Ectodermal cell (in vitro differentiated cells): ENCODE measurements at regions not wholly inside any gene's neighbourhood (a gene's known extent, or its start where the extent isn't known, plus 50 kb on each side); places are given as distances from the start of the nearest gene placed in this dataset.
"Not testable (repeated sequence)": the region's sequence is repeated elsewhere in the genome, so short reads cannot be mapped to it uniquely, and the experiment has no call there.

Source experiments
- H3K27ac ChIP-seq: 2 replicates; pipeline ENCODE4 v1.7.0; 2013; ENCODE audit warnings: mild to moderate bottlenecking, low read depth, low read length; ENCODE audit not compliant: insufficient read depth, poor library complexity, severe bottlenecking
- H3K27me3 ChIP-seq: 2 replicates; pipeline ENCODE4 v1.7.0; 2013; ENCODE audit warnings: mild to moderate bottlenecking, low read length; ENCODE audit not compliant: insufficient read depth, control insufficient read depth, poor library complexity, severe bottlenecking
- H3K36me3 ChIP-seq: one replicate; pipeline ENCODE4 v1.7.0; 2013; ENCODE audit warnings: low read length; ENCODE audit not compliant: control insufficient read depth, insufficient read depth
- H3K4me1 ChIP-seq: one replicate; pipeline ENCODE4 v1.7.0; 2013; ENCODE audit warnings: low read length; ENCODE audit not compliant: control insufficient read depth, insufficient read depth
- H3K4me3 ChIP-seq: 2 replicates; pipeline ENCODE4 v1.7.0; 2013; ENCODE audit warnings: low read depth, low read length, control low read depth; ENCODE audit not compliant: insufficient read depth
- H3K9me3 ChIP-seq: 2 replicates; pipeline ENCODE4 v1.7.0; 2013; ENCODE audit warnings: mild to moderate bottlenecking, low read length, moderate library complexity; ENCODE audit not compliant: control insufficient read depth
- WGBS, 2 experiments: methylation state at CpG; one replicate each; pipeline ENCODE4 v1.1.7; 2013; ENCODE audit warnings: missing lambda C conversion rate in 2 of 2; 5-methylcytosine and 5-hydroxymethylcytosine counted together

- H3K4me3 ChIP-seq, H3K4me1 ChIP-seq, H3K36me3 ChIP-seq, H3K27me3 ChIP-seq, H3K9me3 ChIP-seq, H3K27ac ChIP-seq: not testable (repeated sequence)
- WGBS, 2 experiments = 33 to 50% methylated on average over 1 of the region's 7 CpGs
Observed at GRCh38 chr2:89856305-89856704, 1164.8 kb downstream of the RPIA start.

GRCh38 chr2:89862164-89862563 is 1170.7 kb downstream of the RPIA start:
- H3K4me1 ChIP-seq, H3K27ac ChIP-seq, H3K4me3 ChIP-seq, H3K27me3 ChIP-seq, H3K36me3 ChIP-seq, H3K9me3 ChIP-seq: not testable (repeated sequence)
- no CpG with 5 or more reads among the region's 5 CpGs for WGBS, 2 experiments

GRCh38 chr2:89863209-89863608 is 1171.7 kb downstream of the RPIA start:
- H3K4me3 ChIP-seq, H3K4me1 ChIP-seq, H3K36me3 ChIP-seq, H3K9me3 ChIP-seq, H3K27ac ChIP-seq, H3K27me3 ChIP-seq: not testable (repeated sequence)
- WGBS, 2 experiments = no CpG with 5 or more reads among the region's 6 CpGs

GRCh38 chr2:89874810-89875595 is 1183.5 kb downstream of the RPIA start:
- WGBS, 2 experiments = no CpG with 5 or more reads among the region's 9 CpGs
- H3K4me1 ChIP-seq, H3K27me3 ChIP-seq, H3K36me3 ChIP-seq, H3K27ac ChIP-seq, H3K9me3 ChIP-seq, H3K4me3 ChIP-seq: not testable (repeated sequence)

DNA sequence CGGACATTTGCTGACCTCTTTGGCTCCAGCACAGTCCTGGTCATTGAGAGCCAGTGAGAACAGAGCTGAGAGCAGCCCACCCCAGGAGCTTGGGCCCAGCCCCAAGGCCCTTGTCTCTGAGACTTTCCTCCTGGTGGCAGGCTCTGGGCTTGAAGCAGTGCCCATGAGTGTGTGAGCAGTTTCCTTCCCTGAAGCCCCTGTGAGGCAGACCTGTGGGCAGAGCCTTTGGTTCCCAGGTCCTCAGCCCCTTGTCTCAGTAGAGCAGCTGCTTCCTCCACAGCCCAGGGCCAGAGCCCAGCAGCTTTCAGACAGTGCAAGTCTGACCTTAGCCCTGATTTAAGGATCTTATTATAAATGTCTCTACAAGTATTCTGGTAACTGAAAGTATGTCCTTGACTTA is 1185.0 kb downstream of the RPIA start:
- not testable (repeated sequence) for H3K27ac ChIP-seq, H3K4me3 ChIP-seq, H3K9me3 ChIP-seq, H3K4me1 ChIP-seq, H3K36me3 ChIP-seq, H3K27me3 ChIP-seq
- no CpG with 5 or more reads among the region's 1 CpG for WGBS, 2 experiments

- not testable (repeated sequence) for H3K4me1 ChIP-seq, H3K27me3 ChIP-seq, H3K9me3 ChIP-seq, H3K36me3 ChIP-seq, H3K4me3 ChIP-seq, H3K27ac ChIP-seq
- 49 to 65% methylated on average over 3 of the region's 6 CpGs for WGBS, 2 experiments
Observed at GRCh38 chr2:89876878-89877277, 1185.4 kb downstream of the RPIA start.

- not testable (repeated sequence) for H3K9me3 ChIP-seq, H3K27me3 ChIP-seq, H3K4me3 ChIP-seq, H3K4me1 ChIP-seq, H3K36me3 ChIP-seq, H3K27ac ChIP-seq
- 38% methylated on average over 1 of the region's 1 CpG; no CpG with 5 or more reads in 1 of the 2 experiments for WGBS, 2 experiments
Observed at GRCh38 chr2:89882880-89883279, 1191.4 kb downstream of the RPIA start.

- not testable (repeated sequence) for H3K27ac ChIP-seq, H3K4me1 ChIP-seq, H3K9me3 ChIP-seq, H3K27me3 ChIP-seq, H3K4me3 ChIP-seq, H3K36me3 ChIP-seq
- WGBS, 2 experiments = no CpG with 5 or more reads among the region's 2 CpGs
Observed at GRCh38 chr2:89883624-89884023, 1192.2 kb downstream of the RPIA start.

GRCh38 chr2:89885071-89885470 is 1193.6 kb downstream of the RPIA start:
- WGBS, 2 experiments = 67% methylated on average over 1 of the region's 5 CpGs; no CpG with 5 or more reads in 1 of the 2 experiments
- H3K27ac ChIP-seq = not testable (repeated sequence)

GRCh38 chr2:89888693-89889092 is 1197.2 kb downstream of the RPIA start:
- H3K4me3 ChIP-seq, H3K27me3 ChIP-seq, H3K4me1 ChIP-seq, H3K9me3 ChIP-seq, H3K36me3 ChIP-seq, H3K27ac ChIP-seq: not testable (repeated sequence)
- no CpG with 5 or more reads among the region's 4 CpGs for WGBS, 2 experiments

More at GRCh38 chr2:89885071-89885470, 1193.6 kb downstream of the RPIA start:
- not testable (repeated sequence) for H3K36me3 ChIP-seq, H3K9me3 ChIP-seq, H3K27me3 ChIP-seq, H3K4me1 ChIP-seq, H3K4me3 ChIP-seq
